Ovary (tissue), 7 donors: ENCODE measurements at regions not wholly inside any gene's neighbourhood (a gene's known extent, or its start where the extent isn't known, plus 50 kb on each side); places are given as distances from the start of the nearest gene placed in this dataset.
"Not testable (repeated sequence)": the region's sequence is repeated elsewhere in the genome, so short reads cannot be mapped to it uniquely, and the experiment has no call there.

Experiments
- DNase-seq, 5 donors: peaks; one replicate each; pipeline ENCODE4 v3.0.0-alpha.2; 2019 to 2020
- H3K27ac ChIP-seq, 2 donors: fragments of 200-600 bp; one replicate each; pipeline versions ENCODE4 v1.5.1 to v1.8.0; 2019 to 2022
- H3K27me3 ChIP-seq: fragments of 200-600 bp; one replicate; pipeline ENCODE4 v1.8.0; 2022
- H3K36me3 ChIP-seq: fragments of 200-600 bp; sonication (generic); one replicate; pipeline ENCODE4 v1.5.1; 2019
- H3K4me1 ChIP-seq: one replicate; pipeline ENCODE4 v1.8.1; 2013; ENCODE audit warnings: mild to moderate bottlenecking, moderate library complexity; ENCODE audit not compliant: insufficient read depth
- H3K4me3 ChIP-seq: fragments of 200-600 bp; sonication (generic); one replicate; pipeline ENCODE4 v1.5.1; 2017
- H3K9me3 ChIP-seq, 2 donors: fragments of 200-600 bp in 1 of 2; sonication (generic) in 1 of 2; one replicate each; pipeline versions ENCODE4 v1.5.1 to v1.8.1; 2013 to 2019; ENCODE audit warnings: mild to moderate bottlenecking in 1 of 2, moderate library complexity in 1 of 2
- EP300 ChIP-seq: sonication (generic); formaldehyde crosslinking; IDR thresholded peaks from one replicate; pipeline ENCODE4 v1.6.1; 2017; ENCODE audit warnings: antibody characterized with exemption
- POLR2A ChIP-seq: fragments of 450-650 bp; IDR thresholded peaks from one replicate; pipeline ENCODE4 v1.6.1; 2017; ENCODE audit warnings: antibody characterized with exemption, mild to moderate bottlenecking, moderate library complexity
- WGBS, 3 donors: extraction: QIAGEN DNeasy Blood & Tissue Kit in 1 of 3; methylation state at CpG; one replicate each; pipeline versions ENCODE4 v1.1.5 to v1.1.7; 2013 to 2017; 5-methylcytosine and 5-hydroxymethylcytosine counted together
- intact Hi-C, 4 donors: fragments of 100-400 bp; cut with DNase I; formaldehyde crosslinking; loops; one replicate each; pipeline versions ENCODE4 v1.11.0 to v1.15.1; 2022 to 2023
- TF ChIP-seq, protein P1 (sequence below), 3 donors: fragments of 450-650 bp in 2 of 3; fragments of 200-600 bp in 1 of 3; IDR thresholded peaks; one replicate each; pipeline versions ENCODE4 v1.5.1 to v1.8.0; 2016 to 2022; ENCODE audit warnings: antibody characterized with exemption in 3 of 3, mild to moderate bottlenecking in 1 of 3
- donor health status: DM: no; HTN: no; CAD: no; lungs with moderate emphysema.
- donor health status: DM: no; HTN: no; CAD: no.
- donor health status: Bipolar disorder and iron deficiency.
- donor health status: DM: no; HTN: no; CAD: no.
- donor health status: DM: yes; HTN: yes; CAD: no.

- H3K27me3 ChIP-seq = no peaks in the 10 kb centered on the region
- DNase-seq = no peak
- no peak overlapping the region for H3K27ac ChIP-seq
- H3K4me1 ChIP-seq = no peaks in the 10 kb centered on the region
- H3K4me3 ChIP-seq = no peak overlapping the region
- H3K36me3 ChIP-seq = no peaks in the 10 kb centered on the region
- no peaks in the 10 kb centered on the region for H3K9me3 ChIP-seq
- TF ChIP-seq EP300 (no peak), POLR2A (no peak)
- TF ChIP-seq, protein P1, sequence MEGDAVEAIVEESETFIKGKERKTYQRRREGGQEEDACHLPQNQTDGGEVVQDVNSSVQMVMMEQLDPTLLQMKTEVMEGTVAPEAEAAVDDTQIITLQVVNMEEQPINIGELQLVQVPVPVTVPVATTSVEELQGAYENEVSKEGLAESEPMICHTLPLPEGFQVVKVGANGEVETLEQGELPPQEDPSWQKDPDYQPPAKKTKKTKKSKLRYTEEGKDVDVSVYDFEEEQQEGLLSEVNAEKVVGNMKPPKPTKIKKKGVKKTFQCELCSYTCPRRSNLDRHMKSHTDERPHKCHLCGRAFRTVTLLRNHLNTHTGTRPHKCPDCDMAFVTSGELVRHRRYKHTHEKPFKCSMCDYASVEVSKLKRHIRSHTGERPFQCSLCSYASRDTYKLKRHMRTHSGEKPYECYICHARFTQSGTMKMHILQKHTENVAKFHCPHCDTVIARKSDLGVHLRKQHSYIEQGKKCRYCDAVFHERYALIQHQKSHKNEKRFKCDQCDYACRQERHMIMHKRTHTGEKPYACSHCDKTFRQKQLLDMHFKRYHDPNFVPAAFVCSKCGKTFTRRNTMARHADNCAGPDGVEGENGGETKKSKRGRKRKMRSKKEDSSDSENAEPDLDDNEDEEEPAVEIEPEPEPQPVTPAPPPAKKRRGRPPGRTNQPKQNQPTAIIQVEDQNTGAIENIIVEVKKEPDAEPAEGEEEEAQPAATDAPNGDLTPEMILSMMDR (IDR thresholded peaks at IDR 0.05) = no peak
- intact Hi-C loops = no loop called here
- 82 to 83% (median 83%) methylated on average over 3 of the region's 3 CpGs for WGBS, 3 donors
Measured at GRCh38 chrX:829145-829544, 198.6 kb downstream of the SHOX start.

- intact Hi-C loops = no loop called here
- H3K4me3 ChIP-seq = no peak overlapping the region
- 72 to 74% (median 74%) methylated on average over 8 of the region's 8 CpGs for WGBS, 3 donors
Measured at GRCh38 chrX:828411-828959, 197.9 kb downstream of the SHOX start.

GRCh38 chrX:826448-826847 is 195.9 kb downstream of the SHOX start:
- Histone ChIP-seq H3K27me3 (no peaks in the 10 kb centered on the region), H3K27ac (no peak overlapping the region), H3K36me3 (no peaks in the 10 kb centered on the region), H3K9me3 (no peaks in the 10 kb centered on the region), H3K4me3 (no peak overlapping the region), H3K4me1 (no peaks in the 10 kb centered on the region)
- intact Hi-C loops = no loop called here
- DNase-seq = no peak
- TF ChIP-seq POLR2A (no peak), EP300 (no peak)
- TF ChIP-seq, protein P1 (IDR thresholded peaks at IDR 0.05) = no peak
- WGBS, 3 donors = 26 to 35% (median 29%) methylated on average over 9 of the region's 9 CpGs

More at GRCh38 chrX:828411-828959, 197.9 kb downstream of the SHOX start:
- no peak for DNase-seq
- no peaks in the 10 kb centered on the region for H3K9me3 ChIP-seq
- H3K27me3 ChIP-seq = no peaks in the 10 kb centered on the region
- H3K36me3 ChIP-seq = no peaks in the 10 kb centered on the region
- no peak overlapping the region for H3K27ac ChIP-seq
- no peaks in the 10 kb centered on the region for H3K4me1 ChIP-seq
- TF ChIP-seq POLR2A = no peak

DNA sequence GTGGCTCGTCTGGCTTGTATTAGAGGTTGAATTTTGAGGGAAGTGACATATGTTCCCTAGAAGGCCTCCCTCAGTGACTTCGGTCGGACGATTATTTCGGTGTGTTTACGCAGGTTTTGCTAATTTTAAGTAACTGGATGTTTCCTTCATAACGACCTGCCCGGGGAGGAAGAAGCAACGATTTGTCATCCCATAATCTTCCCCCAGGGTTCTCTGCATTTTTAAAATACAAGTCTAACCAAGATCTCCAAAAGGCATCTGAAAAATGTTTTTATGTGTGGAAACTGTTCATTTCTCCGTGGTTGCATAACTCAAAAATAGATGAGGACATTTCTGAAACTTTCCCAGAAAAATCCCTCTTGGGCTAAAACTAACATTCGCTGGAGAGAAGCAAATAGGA is 195.4 kb downstream of the SHOX start:
- intact Hi-C loops = no loop called here
- no peaks in the 10 kb centered on the region for H3K9me3 ChIP-seq
- no peaks in the 10 kb centered on the region for H3K4me1 ChIP-seq
- no peak overlapping the region for H3K4me3 ChIP-seq
- no peaks in the 10 kb centered on the region for H3K36me3 ChIP-seq
- no peaks in the 10 kb centered on the region for H3K27me3 ChIP-seq
- no peak for DNase-seq
- H3K27ac ChIP-seq = no peak overlapping the region
- WGBS, 3 donors = 62 to 65% (median 63%) methylated on average over 11 of the region's 11 CpGs
- TF ChIP-seq POLR2A = no peak
- no peak for TF ChIP-seq EP300

DNA sequence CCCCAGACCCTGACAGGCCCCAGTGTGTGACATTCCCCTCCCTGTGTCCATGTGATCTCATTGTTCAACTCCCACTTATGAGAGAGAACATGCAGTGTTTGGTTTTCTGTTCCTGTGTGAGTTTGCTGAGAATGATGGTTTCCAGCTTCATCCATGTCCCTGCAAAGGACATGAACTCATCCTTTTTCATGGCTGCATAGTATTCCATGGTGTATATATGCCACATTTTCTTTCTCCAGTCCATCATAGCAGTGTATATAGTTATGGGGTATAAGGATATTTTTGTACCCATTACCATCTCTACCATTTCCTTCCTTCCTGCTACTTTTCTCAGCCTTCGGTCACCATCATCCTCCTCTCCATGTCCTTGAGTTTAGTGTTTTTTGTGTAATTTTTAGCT is 192.5 kb downstream of the SHOX start:
- H3K27ac ChIP-seq, intact Hi-C loops, DNase-seq, H3K9me3 ChIP-seq, H3K27me3 ChIP-seq, H3K4me3 ChIP-seq, H3K4me1 ChIP-seq, H3K36me3 ChIP-seq: not testable (repeated sequence)
- WGBS, 3 donors = 93 to 97% (median 95%) methylated on average over 1 of the region's 1 CpG

DNA sequence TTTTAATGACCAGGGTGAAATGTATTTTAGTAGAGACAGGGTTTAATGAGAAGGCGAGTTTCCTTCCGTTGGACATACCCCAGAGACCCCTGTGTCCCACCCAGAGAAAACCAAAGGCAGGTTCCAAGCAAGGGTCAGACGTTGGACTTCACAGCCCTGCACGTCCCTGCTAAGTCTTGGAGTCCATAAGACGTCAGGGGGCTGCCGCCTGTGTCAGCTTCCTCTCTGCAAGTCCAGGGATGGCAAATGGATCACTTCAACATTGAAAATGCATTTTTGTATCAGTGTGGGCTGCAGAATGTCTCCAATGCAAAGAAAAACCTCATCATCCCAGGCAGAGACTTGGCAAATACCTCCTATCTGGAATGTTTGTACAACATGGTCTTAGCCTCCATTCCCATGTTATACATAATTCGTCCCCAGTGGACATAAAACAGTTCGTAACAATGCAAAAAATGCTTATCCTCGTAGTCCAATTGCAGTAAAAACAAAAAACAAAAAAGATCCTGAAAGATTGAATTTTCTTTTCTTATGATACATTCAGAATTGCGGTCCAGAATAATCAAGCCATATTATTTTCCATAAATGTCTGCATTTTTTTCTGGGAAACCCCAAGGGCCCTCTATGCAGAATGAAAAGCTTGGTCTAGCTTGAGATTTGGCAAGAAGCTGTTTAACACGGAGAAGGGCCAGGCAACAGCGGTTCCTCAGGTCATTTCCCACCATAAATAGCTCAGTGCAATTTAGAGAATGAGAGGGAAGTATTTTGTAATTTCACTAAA is 190.9 kb downstream of the SHOX start:
- Histone ChIP-seq H3K27me3 (no peaks in the 10 kb centered on the region), H3K9me3 (no peaks in the 10 kb centered on the region), H3K27ac (no peak overlapping the region), H3K36me3 (no peaks in the 10 kb centered on the region), H3K4me3 (no peak overlapping the region), H3K4me1 (no peaks in the 10 kb centered on the region)
- TF ChIP-seq POLR2A (no peak), EP300 (no peak)
- TF ChIP-seq, protein P1 (IDR thresholded peaks at IDR 0.05) = no peak
- intact Hi-C loops = no loop called here
- WGBS, 3 donors = 70 to 80% (median 72%) methylated on average over 12 of the region's 12 CpGs
- no peak for DNase-seq
